Hepatocyte (in vitro differentiated cells): ENCODE measurements at regions not wholly inside any gene's neighbourhood (a gene's known extent, or its start where the extent isn't known, plus 50 kb on each side); places are given as distances from the start of the nearest gene placed in this dataset.
A peak's percentile ranks its signal among the peaks of the same experiment; 100 is the strongest.

ENCODE experiments used
- DNase-seq: peaks from one replicate; pipeline ENCODE4 v3.0.0-alpha.2; 2016; ENCODE audit warnings: low spot score
- H2AFZ ChIP-seq: fragments of 200-600 bp; sonication (generic); 2 replicates; pipeline ENCODE4 v1.6.0; 2016; ENCODE audit warnings: antibody characterized with exemption, mild to moderate bottlenecking
- H3K27ac ChIP-seq: fragments of 200-600 bp; sonication (generic); 2 replicates; pipeline ENCODE4 v1.5.1; 2016; ENCODE audit warnings: mild to moderate bottlenecking
- H3K27me3 ChIP-seq: fragments of 200-600 bp; sonication (generic); 2 replicates; pipeline ENCODE4 v1.6.1; 2016
- H3K36me3 ChIP-seq: fragments of 200-600 bp; sonication (generic); replicated peaks from 2 replicates; pipeline ENCODE4 v1.5.1; 2016; ENCODE audit warnings: low read depth; ENCODE audit not compliant: insufficient read depth
- H3K4me1 ChIP-seq: fragments of 200-600 bp; sonication (generic); 2 replicates; pipeline ENCODE4 v1.5.1; 2016; ENCODE audit warnings: mild to moderate bottlenecking, moderate library complexity; ENCODE audit not compliant: insufficient read depth
- H3K4me2 ChIP-seq: fragments of 200-600 bp; sonication (generic); 2 replicates; pipeline ENCODE4 v1.6.0; 2016
- H3K4me3 ChIP-seq: fragments of 200-600 bp; sonication (generic); 2 replicates; pipeline ENCODE4 v1.5.1; 2016; ENCODE audit warnings: mild to moderate bottlenecking
- H3K79me2 ChIP-seq: fragments of 200-600 bp; sonication (generic); 2 replicates; pipeline ENCODE4 v1.6.0; 2017; ENCODE audit warnings: mild to moderate bottlenecking
- H3K9me2 ChIP-seq: fragments of 200-600 bp; sonication (generic); replicated peaks from 2 replicates; pipeline ENCODE4 v1.6.0; 2017; ENCODE audit warnings: mild to moderate bottlenecking; ENCODE audit not compliant: insufficient read depth
- H3K9me3 ChIP-seq: fragments of 200-600 bp; sonication (generic); 2 replicates; pipeline ENCODE4 v1.5.1; 2016; ENCODE audit warnings: low read depth, mild to moderate bottlenecking
- H4K20me1 ChIP-seq: fragments of 200-600 bp; sonication (generic); 2 replicates; pipeline ENCODE4 v1.6.0; 2016; ENCODE audit warnings: mild to moderate bottlenecking; ENCODE audit not compliant: insufficient read depth, poor library complexity, severe bottlenecking
- EZH2 ChIP-seq: fragments of 200-600 bp; sonication (generic); IDR thresholded peaks from 2 replicates; pipeline ENCODE4 v1.6.1; 2016; ENCODE audit warnings: antibody characterized with exemption, mild to moderate bottlenecking, borderline replicate concordance
- EZH2phosphoT487 ChIP-seq: fragments of 200-600 bp; sonication (generic); IDR thresholded peaks from one replicate; pipeline ENCODE4 v1.6.1; 2018; ENCODE audit warnings: antibody characterized with exemption, mild to moderate bottlenecking, low read depth, moderate library complexity; ENCODE audit not compliant: unreplicated experiment, severe bottlenecking
- WGBS: methylation state at CpG from one replicate; pipeline ENCODE4 v1.1.6; 2016; ENCODE audit warnings: low lambda C conversion rate; ENCODE audit errors: missing lambda C conversion rate; 5-methylcytosine and 5-hydroxymethylcytosine counted together
- TF ChIP-seq, protein P1 (sequence below): fragments of 200-600 bp; sonication (generic); IDR thresholded peaks from 2 replicates; pipeline ENCODE4 v1.5.1; 2016; ENCODE audit warnings: antibody characterized with exemption, mild to moderate bottlenecking; ENCODE audit not compliant: poor library complexity

DNA sequence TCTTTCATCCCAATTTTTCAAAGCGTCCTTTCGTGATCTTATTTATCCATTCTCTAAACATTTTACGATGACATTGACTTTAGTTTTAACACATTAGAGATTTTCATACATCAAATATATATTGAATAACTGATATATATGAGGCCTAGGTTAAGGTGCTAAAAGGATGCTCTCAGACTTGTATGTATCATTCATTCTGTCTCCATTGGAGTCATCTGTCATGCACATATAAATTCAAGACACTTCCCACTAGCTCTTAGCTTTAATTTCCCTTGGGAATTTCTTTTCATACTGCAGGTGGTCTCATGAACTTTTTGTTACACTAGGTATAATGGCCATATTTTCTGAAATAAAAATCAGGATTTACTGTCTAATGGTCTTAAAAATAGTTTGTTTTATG lies 635.8 kb upstream of the C9orf72 start:
- no peak for DNase-seq
- Histone ChIP-seq H3K4me1 (no peaks in the 10 kb centered on the region), H3K9me3 (no peaks in the 10 kb centered on the region), H3K27ac (no peak overlapping the region), H4K20me1 (no peaks in the 10 kb centered on the region), H3K36me3 (no peaks in the 10 kb centered on the region), H3K79me2 (no peaks in the 10 kb centered on the region), H3K9me2 (no peaks in the 10 kb centered on the region), H3K27me3 (no peaks in the 10 kb centered on the region), H3K4me2 (no peak overlapping the region), H2AFZ (no peak overlapping the region), H3K4me3 (no peak overlapping the region)
- WGBS = 94% methylated on average over 3 of the region's 3 CpGs
- no peak for TF ChIP-seq EZH2
- TF ChIP-seq, protein P1, sequence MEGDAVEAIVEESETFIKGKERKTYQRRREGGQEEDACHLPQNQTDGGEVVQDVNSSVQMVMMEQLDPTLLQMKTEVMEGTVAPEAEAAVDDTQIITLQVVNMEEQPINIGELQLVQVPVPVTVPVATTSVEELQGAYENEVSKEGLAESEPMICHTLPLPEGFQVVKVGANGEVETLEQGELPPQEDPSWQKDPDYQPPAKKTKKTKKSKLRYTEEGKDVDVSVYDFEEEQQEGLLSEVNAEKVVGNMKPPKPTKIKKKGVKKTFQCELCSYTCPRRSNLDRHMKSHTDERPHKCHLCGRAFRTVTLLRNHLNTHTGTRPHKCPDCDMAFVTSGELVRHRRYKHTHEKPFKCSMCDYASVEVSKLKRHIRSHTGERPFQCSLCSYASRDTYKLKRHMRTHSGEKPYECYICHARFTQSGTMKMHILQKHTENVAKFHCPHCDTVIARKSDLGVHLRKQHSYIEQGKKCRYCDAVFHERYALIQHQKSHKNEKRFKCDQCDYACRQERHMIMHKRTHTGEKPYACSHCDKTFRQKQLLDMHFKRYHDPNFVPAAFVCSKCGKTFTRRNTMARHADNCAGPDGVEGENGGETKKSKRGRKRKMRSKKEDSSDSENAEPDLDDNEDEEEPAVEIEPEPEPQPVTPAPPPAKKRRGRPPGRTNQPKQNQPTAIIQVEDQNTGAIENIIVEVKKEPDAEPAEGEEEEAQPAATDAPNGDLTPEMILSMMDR = no peak
- TF ChIP-seq EZH2phosphoT487 = no peak

DNA sequence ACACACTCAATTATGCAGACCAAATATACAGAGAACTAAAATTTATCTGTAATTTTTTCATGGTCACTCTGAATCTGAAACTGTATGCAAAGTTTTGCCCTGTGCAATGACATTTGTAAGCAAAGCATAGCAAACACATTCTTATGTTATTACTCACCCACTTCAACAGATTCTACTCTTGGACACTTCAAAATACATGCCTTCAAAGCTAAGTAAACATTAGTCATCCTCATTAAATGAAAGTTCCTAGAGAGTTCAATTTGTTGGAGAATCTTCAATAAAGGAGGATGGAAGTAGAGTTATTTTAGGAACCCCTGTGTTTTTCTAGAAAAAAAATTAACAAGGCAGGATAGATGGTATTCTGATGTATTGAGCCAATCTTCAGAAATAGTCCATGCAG lies 639.7 kb upstream of the C9orf72 start:
- no peaks in the 10 kb centered on the region for H3K9me2 ChIP-seq
- H3K79me2 ChIP-seq = no peaks in the 10 kb centered on the region
- DNase-seq = peak; percentile 58
- H4K20me1 ChIP-seq = no peaks in the 10 kb centered on the region
- no peak overlapping the region for H3K4me3 ChIP-seq
- no peak overlapping the region for H3K27ac ChIP-seq
- no peaks in the 10 kb centered on the region for H3K9me3 ChIP-seq
- no peaks in the 10 kb centered on the region for H3K27me3 ChIP-seq
- no peak overlapping the region for H3K4me2 ChIP-seq
- no peak for TF ChIP-seq EZH2phosphoT487
- TF ChIP-seq, protein P1 = no peak
- TF ChIP-seq EZH2 = no peak
- H3K36me3 ChIP-seq = no peaks in the 10 kb centered on the region
- no peaks in the 10 kb centered on the region for H3K4me1 ChIP-seq
- no peak overlapping the region for H2AFZ ChIP-seq

DNA sequence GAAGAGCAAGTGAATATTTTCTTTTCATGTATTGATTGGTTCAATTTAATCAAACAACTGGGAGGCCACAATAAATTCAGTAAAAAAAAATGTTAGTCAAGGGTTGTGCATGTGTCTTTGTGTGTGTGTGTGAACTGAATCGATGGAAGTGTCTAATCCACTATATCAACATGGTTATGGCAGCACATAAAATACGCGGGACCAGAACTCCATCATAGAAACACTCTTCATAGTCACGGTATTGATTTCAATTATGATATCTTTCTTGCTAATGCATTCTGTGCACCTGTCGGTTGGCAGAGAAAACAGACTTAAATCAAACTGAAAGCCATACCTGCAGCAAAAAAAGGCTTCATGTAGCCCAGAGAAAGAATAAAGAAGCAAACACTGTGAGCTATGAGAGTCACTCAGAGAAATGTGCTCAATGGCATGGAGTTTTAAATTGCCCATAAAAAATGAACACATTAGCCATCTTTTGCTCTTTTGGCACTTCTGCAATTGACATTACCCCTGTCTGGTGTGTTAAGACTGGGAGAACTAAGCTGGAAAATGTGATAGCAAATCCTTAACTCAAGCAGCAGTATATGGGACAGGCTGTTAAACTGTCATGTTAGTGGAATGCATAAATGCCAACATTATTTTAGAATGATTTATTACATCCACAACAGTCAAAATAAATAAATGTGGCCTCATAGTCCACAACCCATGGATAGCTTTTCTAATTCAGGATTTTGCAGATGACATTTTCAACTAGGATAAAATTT lies 642.4 kb upstream of the C9orf72 start:
- Histone ChIP-seq H3K27me3 (no peaks in the 10 kb centered on the region), H3K4me3 (no peak overlapping the region), H3K27ac (no peak overlapping the region), H3K79me2 (no peaks in the 10 kb centered on the region), H4K20me1 (no peaks in the 10 kb centered on the region), H3K9me2 (no peaks in the 10 kb centered on the region), H3K4me1 (no peaks in the 10 kb centered on the region), H3K36me3 (no peaks in the 10 kb centered on the region), H3K9me3 (no peaks in the 10 kb centered on the region), H2AFZ (no peak overlapping the region), H3K4me2 (no peak overlapping the region)
- TF ChIP-seq, protein P1 = no peak
- TF ChIP-seq EZH2 = no peak
- no peak for TF ChIP-seq EZH2phosphoT487
- DNase-seq = no peak
- 88% methylated on average over 5 of the region's 5 CpGs for WGBS

DNA sequence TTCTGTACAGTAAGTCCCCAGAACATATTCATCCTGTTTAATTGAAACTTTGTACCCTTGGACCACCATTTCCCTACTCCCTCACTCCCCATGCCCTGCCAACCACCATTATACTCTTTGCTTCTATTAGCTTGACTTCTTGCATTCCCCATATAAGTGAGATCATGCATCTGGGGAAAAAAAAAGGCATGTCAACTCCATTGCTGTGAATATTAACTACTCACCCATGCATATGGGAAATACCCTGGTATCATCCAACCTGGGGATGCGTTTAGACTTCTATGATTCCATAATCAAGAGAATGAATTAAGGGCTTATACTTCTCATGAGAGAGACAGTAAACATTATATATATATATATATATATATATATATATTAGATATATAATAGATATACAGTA lies 659.4 kb upstream of the C9orf72 start:
- H3K27me3 ChIP-seq = no peaks in the 10 kb centered on the region
- 91% methylated on average over 1 of the region's 1 CpG for WGBS
- no peak for DNase-seq

More for the DNA sequence above, 659.4 kb upstream of the C9orf72 start:
- H3K36me3 ChIP-seq = no peaks in the 10 kb centered on the region
- H3K27ac ChIP-seq = no peak overlapping the region
- TF ChIP-seq EZH2 (no peak), EZH2phosphoT487 (no peak)
- TF ChIP-seq, protein P1 = no peak
- H3K4me3 ChIP-seq = no peak overlapping the region
- H3K4me1 ChIP-seq = no peaks in the 10 kb centered on the region
- H2AFZ ChIP-seq = no peak overlapping the region
- no peaks in the 10 kb centered on the region for H3K79me2 ChIP-seq
- no peaks in the 10 kb centered on the region for H4K20me1 ChIP-seq
- H3K9me2 ChIP-seq = no peaks in the 10 kb centered on the region
- H3K4me2 ChIP-seq = no peak overlapping the region
- no peaks in the 10 kb centered on the region for H3K9me3 ChIP-seq
